ENCODE measurements at regions not wholly inside any gene's neighbourhood (a gene's known extent, or its start where the extent isn't known, plus 50 kb on each side); places are given as distances from the start of the nearest gene placed in this dataset.

- TF ChIP-seq, protein P1, sequence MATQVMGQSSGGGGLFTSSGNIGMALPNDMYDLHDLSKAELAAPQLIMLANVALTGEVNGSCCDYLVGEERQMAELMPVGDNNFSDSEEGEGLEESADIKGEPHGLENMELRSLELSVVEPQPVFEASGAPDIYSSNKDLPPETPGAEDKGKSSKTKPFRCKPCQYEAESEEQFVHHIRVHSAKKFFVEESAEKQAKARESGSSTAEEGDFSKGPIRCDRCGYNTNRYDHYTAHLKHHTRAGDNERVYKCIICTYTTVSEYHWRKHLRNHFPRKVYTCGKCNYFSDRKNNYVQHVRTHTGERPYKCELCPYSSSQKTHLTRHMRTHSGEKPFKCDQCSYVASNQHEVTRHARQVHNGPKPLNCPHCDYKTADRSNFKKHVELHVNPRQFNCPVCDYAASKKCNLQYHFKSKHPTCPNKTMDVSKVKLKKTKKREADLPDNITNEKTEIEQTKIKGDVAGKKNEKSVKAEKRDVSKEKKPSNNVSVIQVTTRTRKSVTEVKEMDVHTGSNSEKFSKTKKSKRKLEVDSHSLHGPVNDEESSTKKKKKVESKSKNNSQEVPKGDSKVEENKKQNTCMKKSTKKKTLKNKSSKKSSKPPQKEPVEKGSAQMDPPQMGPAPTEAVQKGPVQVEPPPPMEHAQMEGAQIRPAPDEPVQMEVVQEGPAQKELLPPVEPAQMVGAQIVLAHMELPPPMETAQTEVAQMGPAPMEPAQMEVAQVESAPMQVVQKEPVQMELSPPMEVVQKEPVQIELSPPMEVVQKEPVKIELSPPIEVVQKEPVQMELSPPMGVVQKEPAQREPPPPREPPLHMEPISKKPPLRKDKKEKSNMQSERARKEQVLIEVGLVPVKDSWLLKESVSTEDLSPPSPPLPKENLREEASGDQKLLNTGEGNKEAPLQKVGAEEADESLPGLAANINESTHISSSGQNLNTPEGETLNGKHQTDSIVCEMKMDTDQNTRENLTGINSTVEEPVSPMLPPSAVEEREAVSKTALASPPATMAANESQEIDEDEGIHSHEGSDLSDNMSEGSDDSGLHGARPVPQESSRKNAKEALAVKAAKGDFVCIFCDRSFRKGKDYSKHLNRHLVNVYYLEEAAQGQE (IDR thresholded peaks at IDR 0.05; ENCODE audit: insufficient read depth in 1 of 2, low read depth in 2 of 2, low read length in 2 of 2), result no peak
- TF ChIP-seq POLR2AphosphoS5 (IDR thresholded peaks at IDR 0.05; ENCODE audit: low read depth, low read length) (no peak), TAF1 (IDR thresholded peaks at IDR 0.05; ENCODE audit: borderline replicate concordance, insufficient read depth, low read length) (no peak)
Measured at GRCh38 chr2:42963452-42964068, 171.2 kb upstream of the HAAO start.

All from PFSK-1 (cell line).